Omental fat pad (tissue), 3 donors: ENCODE measurements at regions not wholly inside any gene's neighbourhood (a gene's known extent, or its start where the extent isn't known, plus 50 kb on each side); places are given as distances from the start of the nearest gene placed in this dataset.
A peak's percentile ranks its signal among the peaks of the same experiment; 100 is the strongest.

Source experiments
- ATAC-seq: fragments of 150-250 bp; one replicate; pipeline ENCODE4 v1.9.1; 2016; ENCODE audit warnings: mild to moderate bottlenecking, moderate library complexity; ENCODE audit not compliant: low FRiP score
- DNase-seq: peaks from one replicate; pipeline ENCODE4 v3.0.0-alpha.2; 2019; ENCODE audit warnings: low spot score
- TF ChIP-seq, protein P1 (sequence below), 3 donors: fragments of 450-650 bp; IDR thresholded peaks; one replicate each; pipeline ENCODE4 v1.5.1; 2016 to 2017; ENCODE audit warnings: antibody characterized with exemption in 3 of 3, mild to moderate bottlenecking in 3 of 3, moderate library complexity in 2 of 3

DNA sequence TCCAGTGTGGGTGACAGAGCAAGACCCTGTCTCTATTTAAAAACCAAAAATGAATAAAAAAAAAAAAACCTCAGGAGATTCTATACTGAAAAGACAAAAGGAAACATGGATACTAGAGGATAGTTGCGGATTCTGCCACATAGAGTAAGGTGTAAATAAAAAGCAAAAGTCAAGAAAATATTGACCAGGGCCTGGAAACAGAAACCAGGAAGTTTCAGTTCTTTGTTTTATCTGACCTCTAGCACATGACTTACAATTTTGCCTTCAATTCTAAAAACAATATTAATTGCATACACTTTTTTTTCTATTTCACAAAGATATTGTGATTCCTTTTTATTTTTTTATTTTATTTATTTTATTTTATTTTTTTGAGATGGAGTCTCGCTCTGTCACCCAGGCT, 96.2 kb upstream of the NMUR2 start:
- no peak for ATAC-seq
- TF ChIP-seq, protein P1, sequence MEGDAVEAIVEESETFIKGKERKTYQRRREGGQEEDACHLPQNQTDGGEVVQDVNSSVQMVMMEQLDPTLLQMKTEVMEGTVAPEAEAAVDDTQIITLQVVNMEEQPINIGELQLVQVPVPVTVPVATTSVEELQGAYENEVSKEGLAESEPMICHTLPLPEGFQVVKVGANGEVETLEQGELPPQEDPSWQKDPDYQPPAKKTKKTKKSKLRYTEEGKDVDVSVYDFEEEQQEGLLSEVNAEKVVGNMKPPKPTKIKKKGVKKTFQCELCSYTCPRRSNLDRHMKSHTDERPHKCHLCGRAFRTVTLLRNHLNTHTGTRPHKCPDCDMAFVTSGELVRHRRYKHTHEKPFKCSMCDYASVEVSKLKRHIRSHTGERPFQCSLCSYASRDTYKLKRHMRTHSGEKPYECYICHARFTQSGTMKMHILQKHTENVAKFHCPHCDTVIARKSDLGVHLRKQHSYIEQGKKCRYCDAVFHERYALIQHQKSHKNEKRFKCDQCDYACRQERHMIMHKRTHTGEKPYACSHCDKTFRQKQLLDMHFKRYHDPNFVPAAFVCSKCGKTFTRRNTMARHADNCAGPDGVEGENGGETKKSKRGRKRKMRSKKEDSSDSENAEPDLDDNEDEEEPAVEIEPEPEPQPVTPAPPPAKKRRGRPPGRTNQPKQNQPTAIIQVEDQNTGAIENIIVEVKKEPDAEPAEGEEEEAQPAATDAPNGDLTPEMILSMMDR (IDR thresholded peaks at IDR 0.05) = no peak
- DNase-seq = no peak

DNA sequence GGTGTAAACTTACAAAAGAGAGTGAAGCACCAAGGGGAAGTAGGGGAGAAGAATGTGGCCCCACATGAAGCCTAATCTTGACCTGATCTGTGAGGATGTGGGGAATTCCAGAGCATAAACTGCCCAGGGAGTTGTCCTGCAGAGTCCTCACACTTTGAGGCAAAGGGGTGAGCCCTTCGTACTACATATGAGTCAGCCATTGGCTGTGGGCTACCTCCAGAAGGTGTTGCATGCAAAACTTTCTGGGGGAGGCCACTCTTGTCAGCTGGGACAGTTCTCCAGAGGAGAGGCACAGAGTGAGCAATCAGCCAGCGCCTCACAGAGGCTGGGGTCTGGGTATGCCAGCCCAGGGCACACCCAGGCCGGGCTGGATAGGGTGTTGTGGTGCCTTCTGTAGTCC, 98.1 kb upstream of the NMUR2 start:
- TF ChIP-seq, protein P1 (IDR thresholded peaks at IDR 0.05) = no peak
- ATAC-seq (no peak), DNase-seq (no peak)

- TF ChIP-seq, protein P1 (IDR thresholded peaks at IDR 0.05) = no peak
- ATAC-seq = no peak
Observed at GRCh38 chr5:152505442-152506042, 100.5 kb upstream of the NMUR2 start.

GRCh38 chr5:152511120-152511519, 106.0 kb upstream of the NMUR2 start:
- no peak for ATAC-seq
- no peak for DNase-seq
- TF ChIP-seq, protein P1 (IDR thresholded peaks at IDR 0.05) = no peak

More at GRCh38 chr5:152505442-152506042, 100.5 kb upstream of the NMUR2 start:
- peak; percentile 27 for DNase-seq

- ATAC-seq (no peak), DNase-seq (no peak)
- TF ChIP-seq, protein P1 (IDR thresholded peaks at IDR 0.05) = no peak
Observed at GRCh38 chr5:152511531-152512132, 106.6 kb upstream of the NMUR2 start.

DNA sequence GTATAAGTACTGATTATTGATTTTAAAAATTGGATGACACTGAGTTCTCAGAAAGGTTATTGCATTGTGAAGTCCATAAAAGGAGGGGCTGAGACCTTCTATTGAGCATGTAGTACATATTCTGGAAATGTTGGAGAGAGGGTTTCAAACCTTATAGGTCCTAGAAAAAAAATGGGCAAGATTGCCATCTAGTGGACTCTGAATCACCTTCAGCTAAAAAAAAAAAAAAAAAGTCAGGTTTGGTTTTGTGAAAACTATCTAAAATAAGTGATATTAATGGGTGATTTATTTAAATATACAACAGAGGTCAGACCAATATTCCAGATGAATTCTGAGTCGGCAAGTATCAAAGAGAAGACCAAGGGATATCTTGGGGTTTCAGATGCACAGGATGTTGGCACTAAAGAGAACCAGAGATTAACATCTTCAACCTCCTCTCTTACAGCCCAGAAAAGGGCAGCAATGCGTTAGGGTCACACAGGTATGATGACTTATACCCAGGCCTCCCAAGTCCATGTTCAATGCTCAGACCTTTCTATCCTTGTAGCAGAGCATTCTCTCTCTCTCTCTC, 109.8 kb upstream of the NMUR2 start:
- DNase-seq (no peak), ATAC-seq (no peak)
- TF ChIP-seq, protein P1 (IDR thresholded peaks at IDR 0.05) = no peak

DNA sequence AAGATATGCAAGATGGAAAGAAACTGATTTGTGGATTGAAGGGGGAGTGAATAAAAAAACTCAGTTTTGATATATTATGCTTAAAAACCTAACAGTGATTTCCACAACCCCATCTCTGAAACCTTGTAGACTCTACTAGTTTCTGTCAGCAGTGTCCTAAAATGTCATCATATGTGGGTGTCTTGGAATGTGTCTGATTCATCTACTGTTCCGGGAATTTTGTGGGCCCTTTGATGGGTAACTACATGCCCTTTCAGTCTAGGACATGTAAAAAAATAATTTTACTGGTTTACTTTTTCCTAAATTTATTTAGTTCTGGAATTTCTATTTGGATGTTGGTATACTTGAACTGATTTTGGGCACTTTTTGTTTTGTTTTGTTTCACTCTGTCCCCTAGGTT, 118.9 kb upstream of the NMUR2 start:
- ATAC-seq (no peak), DNase-seq (no peak)
- TF ChIP-seq, protein P1 (IDR thresholded peaks at IDR 0.05) = no peak
